H1 (cell line): ENCODE measurements at regions not wholly inside any gene's neighbourhood (a gene's known extent, or its start where the extent isn't known, plus 50 kb on each side); places are given as distances from the start of the nearest gene placed in this dataset.

Source experiments
- CTCF ChIA-PET: fragments of 300-600 bp; sonication (Branson Sonifier 250); formaldehyde crosslinking; loops from one replicate; lab custom pipeline; 2021; ENCODE audit not compliant: partially characterized antibody; lab: Charles Lee
- POLR2A ChIA-PET: fragments of 300-600 bp; sonication (Branson Sonifier 250); formaldehyde crosslinking; loops from one replicate; lab custom pipeline; 2021; ENCODE audit warnings: inconsistent platforms; ENCODE audit not compliant: partially characterized antibody; lab: Charles Lee
- DNase-seq, 2 experiments: peaks; one replicate each; pipeline versions ENCODE4 v3.0.0 to v3.0.0-alpha.2; 2010 to 2022; ENCODE audit warnings: low spot score in 2 of 2, low read depth in 1 of 2, mixed read lengths in 1 of 2
- FAIRE-seq: peaks from 2 replicates; lab custom pipeline; 2011; peaks lifted over from hg19 to GRCh38; lab: Jason Lieb, UNC
- H2AFZ ChIP-seq: 2 replicates; pipeline ENCODE4 v1.8.1; 2012; ENCODE audit warnings: low read length, inconsistent platforms
- H2AK5ac ChIP-seq: 2 replicates; pipeline ENCODE4 v1.6.1; 2013; ENCODE audit warnings: low read depth, low read length
- H2BK120ac ChIP-seq: replicated peaks from 2 replicates; pipeline ENCODE3; 2013; ENCODE audit warnings: low read depth, low read length, inconsistent platforms
- H2BK12ac ChIP-seq: 2 replicates; pipeline ENCODE4 v1.6.1; 2013; ENCODE audit warnings: low read depth, low read length
- H2BK15ac ChIP-seq: 2 replicates; pipeline ENCODE4 v1.6.1; 2013; ENCODE audit warnings: low read length
- H2BK20ac ChIP-seq: 2 replicates; pipeline ENCODE4 v1.6.1; 2013; ENCODE audit warnings: low read length
- H2BK5ac ChIP-seq: 2 replicates; pipeline ENCODE4 v1.6.1; 2013; ENCODE audit warnings: low read depth, low read length
- H3K14ac ChIP-seq: 2 replicates; pipeline ENCODE4 v1.6.1; 2013; ENCODE audit warnings: inconsistent platforms; ENCODE audit not compliant: insufficient read length
- H3K18ac ChIP-seq: 2 replicates; pipeline ENCODE4 v1.6.1; 2013; ENCODE audit warnings: low read length; ENCODE audit errors: extremely low read depth
- H3K23ac ChIP-seq: 2 replicates; pipeline ENCODE4 v1.6.1; 2013; ENCODE audit warnings: inconsistent platforms; ENCODE audit not compliant: insufficient read length
- H3K23me2 ChIP-seq: 2 replicates; pipeline ENCODE4 v1.6.1; 2013; ENCODE audit warnings: low read depth, low read length
- H3K27ac ChIP-seq: 2 replicates; pipeline ENCODE4 v1.6.1; 2011; ENCODE audit warnings: low read depth, low read length, inconsistent platforms
- H3K27me3 ChIP-seq, 4 experiments: replicated peaks in 1 of 4; 1 replicate in 1 of 4; 2 replicates in 3 of 4; pipeline versions ENCODE4 v1.6.1 to v1.8.1; 2011 to 2013; ENCODE audit warnings: low read length in 3 of 4, mild to moderate bottlenecking in 3 of 4, inconsistent platforms in 2 of 4, mixed read lengths in 2 of 4, moderate library complexity in 1 of 4; ENCODE audit not compliant: control insufficient read depth in 3 of 4, insufficient read depth in 3 of 4; ENCODE audit errors: extremely low read depth in 1 of 4
- H3K36me3 ChIP-seq, 4 experiments: 2 replicates each; pipeline versions ENCODE4 v1.6.1 to v1.8.1; 2011 to 2013; ENCODE audit warnings: mild to moderate bottlenecking in 4 of 4, low read length in 3 of 4, moderate library complexity in 2 of 4, control low read depth in 1 of 4, inconsistent platforms in 1 of 4; ENCODE audit not compliant: insufficient read depth in 4 of 4, control insufficient read depth in 2 of 4
- H3K4ac ChIP-seq: replicated peaks from 2 replicates; pipeline ENCODE3; 2013; ENCODE audit warnings: low read length, low read depth, mixed read lengths, inconsistent platforms; ENCODE audit not compliant: insufficient read length
- H3K4me1 ChIP-seq, 4 experiments: replicated peaks in 1 of 4; 1 replicate in 1 of 4; 2 replicates in 3 of 4; pipeline versions ENCODE4 v1.6.1 to v1.8.1; 2011 to 2013; ENCODE audit warnings: low read length in 3 of 4, inconsistent platforms in 2 of 4, mixed read lengths in 1 of 4; ENCODE audit not compliant: insufficient read depth in 4 of 4, control insufficient read depth in 3 of 4
- H3K4me2 ChIP-seq, 2 experiments: 2 replicates each; pipeline versions ENCODE4 v1.6.1 to v1.8.1; 2011 to 2013; ENCODE audit warnings: low read depth in 2 of 2, low read length in 2 of 2, control low read depth in 1 of 2, inconsistent platforms in 1 of 2, mild to moderate bottlenecking in 1 of 2; ENCODE audit not compliant: insufficient read depth in 1 of 2
- H3K4me3 ChIP-seq, 4 experiments: fragments of 200-600, 300-600 bp in 1 of 4; sonication (generic), shearing (Covaris generic), sonication (Bioruptor Twin) in 1 of 4; 2 replicates each; pipeline versions ENCODE4 v1.5.1 to v1.8.1; 2011 to 2016; ENCODE audit warnings: low read length in 4 of 4, low read depth in 3 of 4, control low read depth in 2 of 4, inconsistent platforms in 2 of 4, mild to moderate bottlenecking in 2 of 4, mixed read lengths in 1 of 4, moderate library complexity in 1 of 4; ENCODE audit not compliant: insufficient read depth in 2 of 4; ENCODE audit errors: extremely low read depth in 1 of 4
- H3K56ac ChIP-seq: replicated peaks from 2 replicates; pipeline ENCODE3; 2013; ENCODE audit warnings: low read depth, mild to moderate bottlenecking, mixed read lengths, low read length, inconsistent platforms; ENCODE audit not compliant: insufficient read length
- H3K79me1 ChIP-seq: 2 replicates; pipeline ENCODE4 v1.6.1; 2013; ENCODE audit warnings: low read depth, low read length, control low read depth
- H3K79me2 ChIP-seq, 2 experiments: 2 replicates each; pipeline versions ENCODE4 v1.6.1 to v1.8.1; 2012 to 2013; ENCODE audit warnings: low read length in 2 of 2, mild to moderate bottlenecking in 2 of 2, inconsistent platforms in 1 of 2; ENCODE audit not compliant: insufficient read depth in 2 of 2, control insufficient read depth in 1 of 2
- H3K9ac ChIP-seq, 4 experiments: replicated peaks in 1 of 4; 1 replicate in 1 of 4; 2 replicates in 3 of 4; pipeline versions ENCODE4 v1.6.1 to v1.8.1; 2011 to 2013; ENCODE audit warnings: low read depth in 3 of 4, low read length in 3 of 4, control low read depth in 2 of 4, mild to moderate bottlenecking in 2 of 4, moderate library complexity in 2 of 4, inconsistent platforms in 1 of 4; ENCODE audit errors: extremely low read depth in 1 of 4
- H3K9me3 ChIP-seq, 2 experiments: 2 replicates each; pipeline versions ENCODE4 v1.6.1 to v1.8.1; 2012 to 2013; ENCODE audit warnings: mild to moderate bottlenecking in 2 of 2, moderate library complexity in 2 of 2, control low read depth in 1 of 2, inconsistent platforms in 1 of 2, low read depth in 1 of 2, low read length in 1 of 2, mixed read lengths in 1 of 2; ENCODE audit not compliant: insufficient read depth in 2 of 2
- H4K20me1 ChIP-seq, 2 experiments: replicated peaks in 1 of 2; 2 replicates each; pipeline versions ENCODE3 to v1.8.1; 2011 to 2013; ENCODE audit warnings: inconsistent platforms in 2 of 2, low read length in 2 of 2, mild to moderate bottlenecking in 1 of 2; ENCODE audit not compliant: insufficient read depth in 2 of 2, control insufficient read depth in 1 of 2
- H4K5ac ChIP-seq: 2 replicates; pipeline ENCODE4 v1.6.1; 2013; ENCODE audit warnings: low read length, low read depth, mixed read lengths, inconsistent platforms; ENCODE audit not compliant: insufficient read length
- H4K8ac ChIP-seq: 2 replicates; pipeline ENCODE4 v1.8.0; 2013; ENCODE audit warnings: mild to moderate bottlenecking, moderate library complexity, low read length, inconsistent platforms; ENCODE audit not compliant: insufficient read depth; ENCODE audit errors: extremely low read depth
- H4K91ac ChIP-seq: replicated peaks from 2 replicates; pipeline ENCODE3; 2013; ENCODE audit warnings: low read length, mixed read lengths, inconsistent platforms; ENCODE audit not compliant: insufficient read length
- BRCA1 ChIP-seq: IDR thresholded peaks from 2 replicates; pipeline ENCODE4 v1.6.1; 2012; ENCODE audit warnings: low read depth, low read length, improper control_type of control experiment
- HDAC6 ChIP-seq: IDR thresholded peaks from one replicate; pipeline ENCODE4 v1.7.1; 2012; ENCODE audit warnings: low read depth, mild to moderate bottlenecking, inconsistent platforms, low read length, moderate library complexity
- MAFK ChIP-seq: IDR thresholded peaks from 2 replicates; pipeline ENCODE4 v1.6.1; 2012; ENCODE audit warnings: low read depth, mild to moderate bottlenecking, improper control_type of control experiment, low read length
- WGBS, 2 experiments: shearing (Covaris generic) in 1 of 2; methylation state at CpG; one replicate each; pipeline versions ENCODE4 v1.1.6 to v1.1.7; 2013 to 2015; ENCODE audit warnings: low lambda C conversion rate in 2 of 2, mixed read lengths in 2 of 2, inconsistent platforms in 1 of 2, low coverage in 1 of 2, missing lambda C conversion rate in 1 of 2; ENCODE audit not compliant: insufficient replicate concordance in 2 of 2, insufficient coverage in 1 of 2, insufficient read length in 1 of 2; ENCODE audit errors: extremely low coverage in 1 of 2, missing lambda C conversion rate in 1 of 2; 5-methylcytosine and 5-hydroxymethylcytosine counted together
- TF ChIP-seq, protein P1 (sequence below): IDR thresholded peaks from 2 replicates; pipeline ENCODE4 v1.6.1; 2012; ENCODE audit warnings: inconsistent platforms

DNA sequence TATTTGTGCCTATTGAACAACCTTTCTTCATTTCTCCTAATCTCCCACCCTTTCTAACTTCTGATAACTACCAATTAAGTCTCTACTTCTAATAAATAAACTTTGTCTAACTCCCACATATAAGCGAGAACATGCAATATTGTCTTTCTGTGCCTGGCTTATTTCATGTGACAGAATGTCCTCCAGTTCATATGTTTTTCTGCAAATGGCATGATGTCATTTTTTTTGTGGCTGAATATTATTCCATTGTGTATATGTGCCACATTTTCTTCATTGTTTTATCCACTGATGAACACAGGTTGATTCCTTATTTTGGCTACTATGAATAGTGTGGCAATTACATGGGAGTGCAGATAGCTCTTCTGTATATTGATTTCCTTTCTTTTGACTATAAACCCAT is 1041.5 kb upstream of the MANEA start:
- Histone ChIP-seq H3K36me3 (no peaks in the 10 kb centered on the region), H3K79me2 (no peaks in the 10 kb centered on the region), H3K9me3 (no peaks in the 10 kb centered on the region), H3K56ac (no peak overlapping the region), H2BK20ac (no peak overlapping the region), H3K4ac (no peak overlapping the region), H2BK120ac (no peak overlapping the region), H3K23ac (no peak overlapping the region), H3K9ac (no peak overlapping the region), H3K14ac (no peak overlapping the region), H2BK5ac (no peak overlapping the region), H3K23me2 (no peaks in the 10 kb centered on the region), H4K8ac (no peak overlapping the region), H3K4me1 (no peaks in the 10 kb centered on the region), H3K27ac (no peak overlapping the region), H4K5ac (no peak overlapping the region), H4K91ac (no peak overlapping the region), H3K27me3 (no peaks in the 10 kb centered on the region), H3K18ac (no peak overlapping the region), H3K4me3 (no peak overlapping the region), H2BK12ac (no peak overlapping the region), H2BK15ac (no peak overlapping the region), H2AFZ (no peak overlapping the region), H3K79me1 (no peaks in the 10 kb centered on the region), H3K4me2 (no peak overlapping the region), H4K20me1 (no peaks in the 10 kb centered on the region), H2AK5ac (no peak overlapping the region)
- WGBS, 2 experiments, result 88% methylated on average over 1 of the region's 1 CpG; no CpG with 5 or more reads in 1 of the 2 experiments
- no peak for DNase-seq
- POLR2A ChIA-PET, result no interaction called here
- TF ChIP-seq, protein P1, sequence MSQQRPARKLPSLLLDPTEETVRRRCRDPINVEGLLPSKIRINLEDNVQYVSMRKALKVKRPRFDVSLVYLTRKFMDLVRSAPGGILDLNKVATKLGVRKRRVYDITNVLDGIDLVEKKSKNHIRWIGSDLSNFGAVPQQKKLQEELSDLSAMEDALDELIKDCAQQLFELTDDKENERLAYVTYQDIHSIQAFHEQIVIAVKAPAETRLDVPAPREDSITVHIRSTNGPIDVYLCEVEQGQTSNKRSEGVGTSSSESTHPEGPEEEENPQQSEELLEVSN, result no peak
- no peak for TF ChIP-seq MAFK
- TF ChIP-seq HDAC6, result no peak
- TF ChIP-seq BRCA1, result no peak
- FAIRE-seq, result no peak
- CTCF ChIA-PET, result no interaction called here
